ENCODE measurements at regions not wholly inside any gene's neighbourhood (a gene's known extent, or its start where the extent isn't known, plus 50 kb on each side); places are given as distances from the start of the nearest gene placed in this dataset.

GRCh38 chr18:40036861-40037260, 1918.2 kb upstream of the PIK3C3 start:
- Mint-ChIP-seq H3K36me3 (no peaks in the 10 kb centered on the region), H3K4me1 (no peaks in the 10 kb centered on the region), H3K9me3 (peaks cover 12% of the 10 kb centered on the region), H3K4me3 (no peak overlapping the region), H3K27ac (no peak overlapping the region)
- DNase-seq (ENCODE audit: low spot score in 2 of 2) (no peak), ATAC-seq (no peak)

- DNase-seq (ENCODE audit: low spot score in 2 of 2) (no peak), ATAC-seq (no peak)
- Mint-ChIP-seq H3K4me3 (no peak overlapping the region), H3K27ac (no peak overlapping the region), H3K9me3 (peaks cover 12% of the 10 kb centered on the region), H3K4me1 (no peaks in the 10 kb centered on the region), H3K36me3 (no peaks in the 10 kb centered on the region)
Measured at GRCh38 chr18:40035966-40036365, 1919.1 kb upstream of the PIK3C3 start.

- Mint-ChIP-seq H3K4me3 (no peak overlapping the region), H3K9me3 (peaks cover 2% of the 10 kb centered on the region), H3K27ac (no peak overlapping the region), H3K36me3 (no peaks in the 10 kb centered on the region), H3K4me1 (no peaks in the 10 kb centered on the region)
- DNase-seq (ENCODE audit: low spot score in 2 of 2): no peak
- ATAC-seq: no peak
Measured at GRCh38 chr18:40032076-40032475, 1923.0 kb upstream of the PIK3C3 start.

- Mint-ChIP-seq H3K27ac (no peak overlapping the region), H3K36me3 (no peaks in the 10 kb centered on the region), H3K9me3 (peaks cover 2% of the 10 kb centered on the region), H3K4me1 (no peaks in the 10 kb centered on the region), H3K4me3 (no peak overlapping the region)
- DNase-seq (ENCODE audit: low spot score in 2 of 2) (no peak), ATAC-seq (no peak)
Measured at GRCh38 chr18:40031435-40031834, 1923.6 kb upstream of the PIK3C3 start.

GRCh38 chr18:40019797-40020392, 1935.1 kb upstream of the PIK3C3 start:
- Mint-ChIP-seq H3K27ac (no peak overlapping the region), H3K9me3 (peaks cover 18% of the 10 kb centered on the region), H3K4me3 (no peak overlapping the region), H3K36me3 (no peaks in the 10 kb centered on the region), H3K4me1 (no peaks in the 10 kb centered on the region)
- no peak for ATAC-seq
- DNase-seq (ENCODE audit: low spot score in 2 of 2): no peak

- no peaks in the 10 kb centered on the region for H3K4me1 Mint-ChIP-seq
- peaks cover 13% of the 10 kb centered on the region for H3K9me3 Mint-ChIP-seq
- H3K27ac Mint-ChIP-seq: no peak overlapping the region
- ATAC-seq: no peak
- H3K4me3 Mint-ChIP-seq: no peak overlapping the region
- H3K36me3 Mint-ChIP-seq: no peaks in the 10 kb centered on the region
- no peak for DNase-seq (ENCODE audit: low spot score in 2 of 2)
Measured at GRCh38 chr18:40018266-40018665, 1936.8 kb upstream of the PIK3C3 start.

- Mint-ChIP-seq H3K4me1 (no peaks in the 10 kb centered on the region), H3K36me3 (no peaks in the 10 kb centered on the region), H3K4me3 (no peak overlapping the region), H3K9me3 (peaks cover 13% of the 10 kb centered on the region), H3K27ac (no peak overlapping the region)
- DNase-seq (ENCODE audit: low spot score in 2 of 2) (no peak), ATAC-seq (no peak)
Measured at GRCh38 chr18:40017021-40017420, 1938.0 kb upstream of the PIK3C3 start.

- H3K36me3 Mint-ChIP-seq: no peaks in the 10 kb centered on the region
- ATAC-seq: no peak
- H3K27ac Mint-ChIP-seq: no peak overlapping the region
- no peak for DNase-seq (ENCODE audit: low spot score in 2 of 2)
- no peak overlapping the region for H3K4me3 Mint-ChIP-seq
- no peaks in the 10 kb centered on the region for H3K4me1 Mint-ChIP-seq
- peaks cover 12% of the 10 kb centered on the region for H3K9me3 Mint-ChIP-seq
Measured at GRCh38 chr18:40016405-40016804, 1938.6 kb upstream of the PIK3C3 start.

GRCh38 chr18:40013001-40013609, 1941.9 kb upstream of the PIK3C3 start:
- H3K27ac Mint-ChIP-seq: no peak overlapping the region
- no peaks in the 10 kb centered on the region for H3K36me3 Mint-ChIP-seq
- ATAC-seq (no peak), DNase-seq (ENCODE audit: low spot score in 2 of 2) (no peak)
- H3K4me3 Mint-ChIP-seq: no peak overlapping the region
- H3K9me3 Mint-ChIP-seq: peaks cover 7% of the 10 kb centered on the region
- no peaks in the 10 kb centered on the region for H3K4me1 Mint-ChIP-seq

GRCh38 chr18:40011201-40011600, 1943.8 kb upstream of the PIK3C3 start:
- Mint-ChIP-seq H3K4me1 (no peaks in the 10 kb centered on the region), H3K4me3 (no peak overlapping the region), H3K36me3 (no peaks in the 10 kb centered on the region), H3K9me3 (peaks cover 7% of the 10 kb centered on the region), H3K27ac (no peak overlapping the region)
- no peak for DNase-seq (ENCODE audit: low spot score in 2 of 2)
- ATAC-seq: no peak

GRCh38 chr18:40006634-40007033, 1948.4 kb upstream of the PIK3C3 start:
- Mint-ChIP-seq H3K36me3 (no peaks in the 10 kb centered on the region), H3K9me3 (peaks cover 15% of the 10 kb centered on the region), H3K27ac (no peak overlapping the region), H3K4me1 (no peaks in the 10 kb centered on the region), H3K4me3 (no peak overlapping the region)
- DNase-seq (ENCODE audit: low spot score in 2 of 2) (no peak), ATAC-seq (no peak)

GRCh38 chr18:40004246-40004645, 1950.8 kb upstream of the PIK3C3 start:
- H3K27ac Mint-ChIP-seq: no peak overlapping the region
- H3K4me1 Mint-ChIP-seq: no peaks in the 10 kb centered on the region
- H3K36me3 Mint-ChIP-seq: no peaks in the 10 kb centered on the region
- peaks cover 22% of the 10 kb centered on the region for H3K9me3 Mint-ChIP-seq
- H3K4me3 Mint-ChIP-seq: no peak overlapping the region
- ATAC-seq (no peak), DNase-seq (ENCODE audit: low spot score in 2 of 2) (no peak)

- Mint-ChIP-seq H3K27ac (no peak overlapping the region), H3K9me3 (peaks cover 24% of the 10 kb centered on the region), H3K4me3 (no peak overlapping the region), H3K36me3 (no peaks in the 10 kb centered on the region), H3K4me1 (no peaks in the 10 kb centered on the region)
- ATAC-seq (no peak), DNase-seq (ENCODE audit: low spot score in 2 of 2) (no peak)
Measured at GRCh38 chr18:39998317-39998716, 1956.7 kb upstream of the PIK3C3 start.

GRCh38 chr18:39994498-39994897, 1960.5 kb upstream of the PIK3C3 start:
- Mint-ChIP-seq H3K27ac (no peak overlapping the region), H3K36me3 (no peaks in the 10 kb centered on the region), H3K4me1 (no peaks in the 10 kb centered on the region), H3K4me3 (no peak overlapping the region), H3K9me3 (peaks cover 18% of the 10 kb centered on the region)
- DNase-seq (ENCODE audit: low spot score in 2 of 2) (no peak), ATAC-seq (no peak)

GRCh38 chr18:39991696-39992265, 1963.3 kb upstream of the PIK3C3 start:
- H3K36me3 Mint-ChIP-seq: no peaks in the 10 kb centered on the region
- no peak overlapping the region for H3K4me3 Mint-ChIP-seq
- no peaks in the 10 kb centered on the region for H3K4me1 Mint-ChIP-seq
- H3K27ac Mint-ChIP-seq: no peak overlapping the region
- no peak for DNase-seq (ENCODE audit: low spot score in 2 of 2)
- peaks cover 18% of the 10 kb centered on the region for H3K9me3 Mint-ChIP-seq
- ATAC-seq: no peak

- ATAC-seq: no peak
Measured at GRCh38 chr18:39990540-39990939, 1964.5 kb upstream of the PIK3C3 start.

More at GRCh38 chr18:39990540-39990939, 1964.5 kb upstream of the PIK3C3 start:
- no peaks in the 10 kb centered on the region for H3K36me3 Mint-ChIP-seq
- peaks cover 13% of the 10 kb centered on the region for H3K9me3 Mint-ChIP-seq
- DNase-seq (ENCODE audit: low spot score in 2 of 2): no peak
- H3K4me3 Mint-ChIP-seq: no peak overlapping the region
- H3K4me1 Mint-ChIP-seq: no peaks in the 10 kb centered on the region
- no peak overlapping the region for H3K27ac Mint-ChIP-seq

All from stimulated activated effector memory CD8-positive, alpha-beta T cell treated with anti-CD3 and anti-CD28 coated beads, Interleukin-12 subunit alpha, Interleukin-12 subunit beta, amount 100 ng/mL, for 72 hours (primary cell).